HEK293 (cell line): ENCODE measurements at regions not wholly inside any gene's neighbourhood (a gene's known extent, or its start where the extent isn't known, plus 50 kb on each side); places are given as distances from the start of the nearest gene placed in this dataset.

Experiments used
- CTCF ChIA-PET: fragments of 350-600 bp; formaldehyde crosslinking; extraction: SDS; loops from one replicate; lab custom pipeline; 2021; ENCODE audit warnings: antibody characterized with exemption; lab: Yijun Ruan, JAX
- POLR2A ChIA-PET: fragments of 300-600 bp; formaldehyde crosslinking; extraction: SDS; loops from one replicate; lab custom pipeline; 2020; ENCODE audit warnings: antibody characterized with exemption, inconsistent platforms; lab: Yijun Ruan, JAX
- H3K27ac ChIP-seq: fragments of 200-500 bp; sonication (Bioruptor generic); 2 replicates; pipeline ENCODE4 v1.5.1; 2014; ENCODE audit warnings: low read depth, low read length, control low read depth, inconsistent platforms; ENCODE audit errors: extremely low read depth
- H3K36me3 ChIP-seq, 2 experiments: fragments of 200-500 bp in 1 of 2; sonication (Bioruptor generic) in 1 of 2; 1 replicate in 1 of 2; 2 replicates in 1 of 2; pipeline ENCODE4 v1.5.1; 2014 to 2017; ENCODE audit warnings: inconsistent platforms in 2 of 2, low read length in 2 of 2; ENCODE audit not compliant: control insufficient read depth in 2 of 2, insufficient read depth in 1 of 2
- H3K4me1 ChIP-seq: fragments of 200-500 bp; sonication (Bioruptor generic); 2 replicates; pipeline ENCODE4 v1.5.1; 2014; ENCODE audit warnings: mild to moderate bottlenecking, low read length, inconsistent platforms; ENCODE audit not compliant: control insufficient read depth, insufficient read depth
- H3K4me3 ChIP-seq: 2 replicates; pipeline ENCODE4 v1.5.1; 2011; ENCODE audit warnings: low read depth, mild to moderate bottlenecking, control low read depth, low read length, moderate library complexity
- H3K9me3 ChIP-seq: fragments of 200-500 bp; sonication (Bioruptor generic); 2 replicates; pipeline ENCODE4 v1.5.1; 2014; ENCODE audit warnings: low read depth, low read length, inconsistent platforms; ENCODE audit not compliant: control insufficient read depth, insufficient read depth
- GLIS2 ChIP-seq: fragments of 450-650 bp; formaldehyde crosslinking; IDR thresholded peaks from 2 replicates; pipeline ENCODE4 v1.5.1; 2016; ENCODE audit warnings: missing biosample characterization, missing genetic modification characterization
- MYNN ChIP-seq: fragments of 450-650 bp; formaldehyde crosslinking; IDR thresholded peaks from 2 replicates; pipeline ENCODE4 v1.5.1; 2016; ENCODE audit warnings: missing biosample characterization, missing genetic modification characterization, borderline replicate concordance
- WT1 ChIP-seq: fragments of 450-650 bp; formaldehyde crosslinking; IDR thresholded peaks from 2 replicates; pipeline ENCODE4 v1.5.1; 2016; ENCODE audit warnings: missing biosample characterization, missing genetic modification characterization
- ZBTB17 ChIP-seq: fragments of 450-650 bp; formaldehyde crosslinking; IDR thresholded peaks from 2 replicates; pipeline ENCODE4 v1.5.1; 2016; ENCODE audit warnings: missing biosample characterization, missing genetic modification characterization
- ZNF121 ChIP-seq: fragments of 450-650 bp; formaldehyde crosslinking; IDR thresholded peaks from 2 replicates; pipeline ENCODE4 v1.5.1; 2016; ENCODE audit warnings: missing biosample characterization, missing genetic modification characterization
- ZNF174 ChIP-seq: fragments of 450-650 bp; formaldehyde crosslinking; IDR thresholded peaks from 2 replicates; pipeline ENCODE4 v1.5.0; 2017; ENCODE audit warnings: missing biosample characterization, mild to moderate bottlenecking, missing genetic modification characterization
- ZNF350 ChIP-seq: fragments of 450-650 bp; formaldehyde crosslinking; IDR thresholded peaks from 2 replicates; pipeline ENCODE4 v1.5.0; 2017; ENCODE audit warnings: missing biosample characterization, mild to moderate bottlenecking, missing genetic modification characterization
- ZNF394 ChIP-seq: fragments of 450-650 bp; formaldehyde crosslinking; IDR thresholded peaks from 2 replicates; pipeline ENCODE4 v1.5.1; 2016; ENCODE audit warnings: missing biosample characterization, missing genetic modification characterization, mild to moderate bottlenecking, moderate library complexity, borderline replicate concordance
- ZNF404 ChIP-seq: fragments of 450-650 bp; formaldehyde crosslinking; IDR thresholded peaks from 2 replicates; pipeline ENCODE4 v1.5.1; 2017; ENCODE audit warnings: missing biosample characterization, missing genetic modification characterization
- ZNF423 ChIP-seq: fragments of 450-650 bp; formaldehyde crosslinking; IDR thresholded peaks from 2 replicates; pipeline ENCODE4 v1.5.1; 2016; ENCODE audit warnings: missing biosample characterization, missing genetic modification characterization
- ZNF48 ChIP-seq: fragments of 450-650 bp; formaldehyde crosslinking; IDR thresholded peaks from 2 replicates; pipeline ENCODE4 v1.5.1; 2016; ENCODE audit warnings: missing biosample characterization, missing genetic modification characterization
- ZNF792 ChIP-seq: fragments of 450-650 bp; formaldehyde crosslinking; IDR thresholded peaks from 2 replicates; pipeline ENCODE4 v1.5.1; 2016; ENCODE audit warnings: missing biosample characterization, missing genetic modification characterization
- ZNF837 ChIP-seq: fragments of 450-650 bp; formaldehyde crosslinking; IDR thresholded peaks from 2 replicates; pipeline ENCODE4 v1.5.1; 2016; ENCODE audit warnings: missing biosample characterization, missing genetic modification characterization
- TF ChIP-seq, protein P1 (sequence below): fragments of 450-650 bp; formaldehyde crosslinking; IDR thresholded peaks from 2 replicates; pipeline ENCODE4 v1.5.1; 2016; ENCODE audit warnings: missing biosample characterization, missing genetic modification characterization
- TF ChIP-seq, protein P2 (sequence below): fragments of 450-650 bp; formaldehyde crosslinking; IDR thresholded peaks from 2 replicates; pipeline ENCODE4 v1.5.1; 2017; ENCODE audit warnings: missing biosample characterization, missing genetic modification characterization
- TF ChIP-seq, protein P3 (sequence below): fragments of 450-650 bp; formaldehyde crosslinking; IDR thresholded peaks from 2 replicates; pipeline ENCODE4 v1.5.1; 2016; ENCODE audit warnings: missing biosample characterization, missing genetic modification characterization, borderline replicate concordance
- TF ChIP-seq, protein P4 (sequence below): fragments of 450-650 bp; formaldehyde crosslinking; IDR thresholded peaks from 2 replicates; pipeline ENCODE4 v1.5.1; 2016; ENCODE audit warnings: missing biosample characterization, missing genetic modification characterization
- TF ChIP-seq, protein P5 (sequence below): fragments of 450-650 bp; formaldehyde crosslinking; IDR thresholded peaks from 2 replicates; pipeline ENCODE4 v1.5.1; 2016; ENCODE audit warnings: missing biosample characterization, missing genetic modification characterization

DNA sequence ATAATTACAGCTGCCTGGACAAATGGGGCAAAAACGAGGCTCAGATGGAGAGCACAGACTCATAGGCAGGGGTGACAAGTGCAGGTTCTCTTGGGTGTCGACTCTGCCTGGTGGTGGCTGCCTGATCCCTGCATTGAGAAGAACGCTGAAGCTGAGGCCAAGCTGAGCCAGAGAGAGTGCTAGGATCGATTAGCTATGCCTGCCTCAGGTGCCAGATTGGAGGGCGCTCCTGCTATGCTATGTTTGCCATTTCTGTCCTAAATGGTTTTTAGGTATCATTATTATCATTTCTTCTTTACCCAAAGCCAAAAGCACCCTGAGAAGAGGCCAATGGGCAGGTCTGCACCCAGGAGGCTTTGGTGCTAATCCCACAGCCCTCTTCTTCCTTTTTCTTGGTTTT is 53.9 kb upstream of the SLC6A11 start:
- no peak overlapping the region for H3K27ac ChIP-seq
- POLR2A ChIA-PET: no interaction called here
- TF ChIP-seq ZNF394 (tag by site-specific recombination) (no peak), ZBTB17 (tag by site-specific recombination) (peak; percentile 86)
- H3K4me3 ChIP-seq: no peak overlapping the region
- H3K9me3 ChIP-seq: no peaks in the 10 kb centered on the region
- H3K36me3 ChIP-seq: no peaks in the 10 kb centered on the region
- no peaks in the 10 kb centered on the region for H3K4me1 ChIP-seq
- CTCF ChIA-PET: interaction anchor here (0.6 to 6.6 kb wide), 7 partner anchors 9 to 517 kb away, joined by 3 to 65 read pairs (median 4); no protein-coding TSS in a partner anchor

DNA sequence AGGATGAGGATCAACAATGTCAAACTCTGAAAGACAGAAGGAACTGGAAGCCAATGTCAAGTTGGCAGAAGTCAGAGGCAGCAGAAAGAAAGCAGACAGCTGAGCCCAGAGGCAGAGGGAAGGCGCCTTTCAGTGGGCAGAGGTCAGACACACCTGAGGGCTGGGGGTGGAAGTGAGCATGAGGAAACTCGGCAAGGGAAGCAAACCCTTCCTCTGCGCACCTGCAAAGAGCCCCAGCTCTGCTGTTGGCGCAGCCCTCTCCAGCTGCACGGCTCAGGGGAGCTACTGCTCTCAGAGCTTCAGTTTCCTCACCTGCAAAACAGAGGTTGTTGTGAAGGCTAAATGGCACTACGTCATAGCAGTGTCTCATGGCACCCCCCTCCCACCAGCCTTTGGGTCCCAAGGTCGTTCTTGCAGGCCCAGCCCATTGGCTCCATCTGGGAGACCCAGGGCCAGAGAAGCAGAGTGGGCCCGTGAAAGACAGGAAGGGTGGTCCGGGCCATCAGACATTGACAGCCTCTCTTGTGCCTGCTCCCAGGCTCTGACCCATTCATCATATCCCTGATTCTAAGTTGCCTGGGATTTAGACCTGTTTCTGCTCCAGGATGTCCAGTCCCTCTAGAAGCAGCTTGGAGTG is 53.3 kb upstream of the SLC6A11 start:
- Histone ChIP-seq H3K36me3 (no peaks in the 10 kb centered on the region), H3K9me3 (no peaks in the 10 kb centered on the region), H3K4me1 (no peaks in the 10 kb centered on the region), H3K4me3 (no peak overlapping the region), H3K27ac (no peak overlapping the region)
- ChIA-PET POLR2A (no interaction called here), CTCF (interaction anchor here (0.7 to 6.6 kb wide), 5 partner anchors 8 to 298 kb away, joined by 3 to 65 read pairs (median 4); no protein-coding TSS in a partner anchor)
- TF ChIP-seq, protein P1, sequence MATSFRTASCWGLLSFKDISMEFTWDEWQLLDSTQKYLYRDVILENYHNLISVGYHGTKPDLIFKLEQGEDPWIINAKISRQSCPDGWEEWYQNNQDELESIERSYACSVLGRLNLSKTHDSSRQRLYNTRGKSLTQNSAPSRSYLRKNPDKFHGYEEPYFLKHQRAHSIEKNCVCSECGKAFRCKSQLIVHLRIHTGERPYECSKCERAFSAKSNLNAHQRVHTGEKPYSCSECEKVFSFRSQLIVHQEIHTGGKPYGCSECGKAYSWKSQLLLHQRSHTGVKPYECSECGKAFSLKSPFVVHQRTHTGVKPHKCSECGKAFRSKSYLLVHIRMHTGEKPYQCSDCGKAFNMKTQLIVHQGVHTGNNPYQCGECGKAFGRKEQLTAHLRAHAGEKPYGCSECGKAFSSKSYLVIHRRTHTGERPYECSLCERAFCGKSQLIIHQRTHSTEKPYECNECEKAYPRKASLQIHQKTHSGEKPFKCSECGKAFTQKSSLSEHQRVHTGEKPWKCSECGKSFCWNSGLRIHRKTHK (tag by site-specific recombination): no peak
- TF ChIP-seq ZNF174 (tag by site-specific recombination) (no peak), ZNF423 (tag by site-specific recombination) (no peak), ZNF404 (no peak), WT1 (tag by site-specific recombination) (no peak), MYNN (no peak), ZNF121 (tag by site-specific recombination) (no peak), ZNF792 (tag by site-specific recombination) (no peak), ZNF48 (no peak), GLIS2 (tag by site-specific recombination) (no peak), ZNF350 (tag by site-specific recombination) (no peak), ZNF837 (tag by site-specific recombination) (no peak)
- TF ChIP-seq, protein P2, sequence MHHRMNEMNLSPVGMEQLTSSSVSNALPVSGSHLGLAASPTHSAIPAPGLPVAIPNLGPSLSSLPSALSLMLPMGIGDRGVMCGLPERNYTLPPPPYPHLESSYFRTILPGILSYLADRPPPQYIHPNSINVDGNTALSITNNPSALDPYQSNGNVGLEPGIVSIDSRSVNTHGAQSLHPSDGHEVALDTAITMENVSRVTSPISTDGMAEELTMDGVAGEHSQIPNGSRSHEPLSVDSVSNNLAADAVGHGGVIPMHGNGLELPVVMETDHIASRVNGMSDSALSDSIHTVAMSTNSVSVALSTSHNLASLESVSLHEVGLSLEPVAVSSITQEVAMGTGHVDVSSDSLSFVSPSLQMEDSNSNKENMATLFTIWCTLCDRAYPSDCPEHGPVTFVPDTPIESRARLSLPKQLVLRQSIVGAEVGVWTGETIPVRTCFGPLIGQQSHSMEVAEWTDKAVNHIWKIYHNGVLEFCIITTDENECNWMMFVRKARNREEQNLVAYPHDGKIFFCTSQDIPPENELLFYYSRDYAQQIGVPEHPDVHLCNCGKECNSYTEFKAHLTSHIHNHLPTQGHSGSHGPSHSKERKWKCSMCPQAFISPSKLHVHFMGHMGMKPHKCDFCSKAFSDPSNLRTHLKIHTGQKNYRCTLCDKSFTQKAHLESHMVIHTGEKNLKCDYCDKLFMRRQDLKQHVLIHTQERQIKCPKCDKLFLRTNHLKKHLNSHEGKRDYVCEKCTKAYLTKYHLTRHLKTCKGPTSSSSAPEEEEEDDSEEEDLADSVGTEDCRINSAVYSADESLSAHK (tag by site-specific recombination): no peak
- TF ChIP-seq, protein P3, sequence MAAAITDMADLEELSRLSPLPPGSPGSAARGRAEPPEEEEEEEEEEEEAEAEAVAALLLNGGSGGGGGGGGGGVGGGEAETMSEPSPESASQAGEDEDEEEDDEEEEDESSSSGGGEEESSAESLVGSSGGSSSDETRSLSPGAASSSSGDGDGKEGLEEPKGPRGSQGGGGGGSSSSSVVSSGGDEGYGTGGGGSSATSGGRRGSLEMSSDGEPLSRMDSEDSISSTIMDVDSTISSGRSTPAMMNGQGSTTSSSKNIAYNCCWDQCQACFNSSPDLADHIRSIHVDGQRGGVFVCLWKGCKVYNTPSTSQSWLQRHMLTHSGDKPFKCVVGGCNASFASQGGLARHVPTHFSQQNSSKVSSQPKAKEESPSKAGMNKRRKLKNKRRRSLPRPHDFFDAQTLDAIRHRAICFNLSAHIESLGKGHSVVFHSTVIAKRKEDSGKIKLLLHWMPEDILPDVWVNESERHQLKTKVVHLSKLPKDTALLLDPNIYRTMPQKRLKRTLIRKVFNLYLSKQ: no peak
- TF ChIP-seq, protein P4, sequence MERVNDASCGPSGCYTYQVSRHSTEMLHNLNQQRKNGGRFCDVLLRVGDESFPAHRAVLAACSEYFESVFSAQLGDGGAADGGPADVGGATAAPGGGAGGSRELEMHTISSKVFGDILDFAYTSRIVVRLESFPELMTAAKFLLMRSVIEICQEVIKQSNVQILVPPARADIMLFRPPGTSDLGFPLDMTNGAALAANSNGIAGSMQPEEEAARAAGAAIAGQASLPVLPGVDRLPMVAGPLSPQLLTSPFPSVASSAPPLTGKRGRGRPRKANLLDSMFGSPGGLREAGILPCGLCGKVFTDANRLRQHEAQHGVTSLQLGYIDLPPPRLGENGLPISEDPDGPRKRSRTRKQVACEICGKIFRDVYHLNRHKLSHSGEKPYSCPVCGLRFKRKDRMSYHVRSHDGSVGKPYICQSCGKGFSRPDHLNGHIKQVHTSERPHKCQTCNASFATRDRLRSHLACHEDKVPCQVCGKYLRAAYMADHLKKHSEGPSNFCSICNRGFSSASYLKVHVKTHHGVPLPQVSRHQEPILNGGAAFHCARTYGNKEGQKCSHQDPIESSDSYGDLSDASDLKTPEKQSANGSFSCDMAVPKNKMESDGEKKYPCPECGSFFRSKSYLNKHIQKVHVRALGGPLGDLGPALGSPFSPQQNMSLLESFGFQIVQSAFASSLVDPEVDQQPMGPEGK (tag by site-specific recombination): no peak
- TF ChIP-seq, protein P5, sequence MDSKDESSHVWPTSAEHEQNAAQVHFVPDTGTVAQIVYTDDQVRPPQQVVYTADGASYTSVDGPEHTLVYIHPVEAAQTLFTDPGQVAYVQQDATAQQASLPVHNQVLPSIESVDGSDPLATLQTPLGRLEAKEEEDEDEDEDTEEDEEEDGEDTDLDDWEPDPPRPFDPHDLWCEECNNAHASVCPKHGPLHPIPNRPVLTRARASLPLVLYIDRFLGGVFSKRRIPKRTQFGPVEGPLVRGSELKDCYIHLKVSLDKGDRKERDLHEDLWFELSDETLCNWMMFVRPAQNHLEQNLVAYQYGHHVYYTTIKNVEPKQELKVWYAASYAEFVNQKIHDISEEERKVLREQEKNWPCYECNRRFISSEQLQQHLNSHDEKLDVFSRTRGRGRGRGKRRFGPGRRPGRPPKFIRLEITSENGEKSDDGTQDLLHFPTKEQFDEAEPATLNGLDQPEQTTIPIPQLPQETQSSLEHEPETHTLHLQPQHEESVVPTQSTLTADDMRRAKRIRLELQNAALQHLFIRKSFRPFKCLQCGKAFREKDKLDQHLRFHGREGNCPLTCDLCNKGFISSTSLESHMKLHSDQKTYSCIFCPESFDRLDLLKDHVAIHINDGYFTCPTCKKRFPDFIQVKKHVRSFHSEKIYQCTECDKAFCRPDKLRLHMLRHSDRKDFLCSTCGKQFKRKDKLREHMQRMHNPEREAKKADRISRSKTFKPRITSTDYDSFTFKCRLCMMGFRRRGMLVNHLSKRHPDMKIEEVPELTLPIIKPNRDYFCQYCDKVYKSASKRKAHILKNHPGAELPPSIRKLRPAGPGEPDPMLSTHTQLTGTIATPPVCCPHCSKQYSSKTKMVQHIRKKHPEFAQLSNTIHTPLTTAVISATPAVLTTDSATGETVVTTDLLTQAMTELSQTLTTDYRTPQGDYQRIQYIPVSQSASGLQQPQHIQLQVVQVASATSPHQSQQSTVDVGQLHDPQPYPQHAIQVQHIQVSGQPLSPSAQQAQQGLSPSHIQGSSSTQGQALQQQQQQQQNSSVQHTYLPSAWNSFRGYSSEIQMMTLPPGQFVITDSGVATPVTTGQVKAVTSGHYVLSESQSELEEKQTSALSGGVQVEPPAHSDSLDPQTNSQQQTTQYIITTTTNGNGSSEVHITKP (tag by site-specific recombination): no peak
